ENCODE measurements at regions not wholly inside any gene's neighbourhood (a gene's known extent, or its start where the extent isn't known, plus 50 kb on each side); places are given as distances from the start of the nearest gene placed in this dataset.

DNA sequence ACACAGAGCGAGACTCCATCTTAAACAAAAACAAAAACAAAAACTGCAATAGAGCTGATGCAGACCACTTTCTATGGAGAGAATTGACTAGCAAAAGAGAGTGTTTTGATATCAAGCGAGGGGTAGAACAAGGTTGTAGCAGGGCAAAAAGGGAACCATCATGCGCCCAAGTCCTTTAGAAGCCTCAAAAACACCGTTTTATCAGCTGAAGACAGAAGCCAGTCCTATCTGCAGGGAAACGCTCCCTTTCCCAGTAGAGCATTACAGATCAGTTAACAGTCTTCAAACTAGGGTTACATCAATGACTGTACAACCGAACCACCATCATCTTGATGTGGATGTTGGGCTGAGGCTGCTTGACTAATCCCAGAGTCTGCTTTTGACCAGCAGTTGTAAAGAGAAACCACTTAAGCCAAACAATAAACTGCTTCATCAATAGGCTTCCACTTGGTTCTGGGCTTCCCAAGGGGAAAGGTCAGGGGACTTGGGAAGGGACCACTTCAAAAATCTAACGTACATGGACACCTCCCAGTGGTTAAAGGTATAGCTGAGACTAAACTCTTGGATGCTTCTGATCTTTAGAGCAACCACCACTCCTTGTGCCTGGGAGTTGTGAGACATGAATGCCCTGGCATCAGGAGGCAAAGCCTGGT is 59.6 kb upstream of the SPDEF start:
- ATAC-seq (no peak), DNase-seq (no peak)
- no peak overlapping the region for H3K4me3 Mint-ChIP-seq
- H3K27me3 Mint-ChIP-seq: no peaks in the 10 kb centered on the region
- no peaks in the 10 kb centered on the region for H3K9me3 ChIP-seq (ENCODE audit: control insufficient read depth, low read length, poor library complexity, severe bottlenecking)
- H3K4me1 Mint-ChIP-seq: peaks cover 19% of the 10 kb centered on the region
- H3K36me3 Mint-ChIP-seq (ENCODE audit: low read depth): peaks cover 8% of the 10 kb centered on the region
- H3K27ac Mint-ChIP-seq: peak overlapping the region; percentile 14

DNA sequence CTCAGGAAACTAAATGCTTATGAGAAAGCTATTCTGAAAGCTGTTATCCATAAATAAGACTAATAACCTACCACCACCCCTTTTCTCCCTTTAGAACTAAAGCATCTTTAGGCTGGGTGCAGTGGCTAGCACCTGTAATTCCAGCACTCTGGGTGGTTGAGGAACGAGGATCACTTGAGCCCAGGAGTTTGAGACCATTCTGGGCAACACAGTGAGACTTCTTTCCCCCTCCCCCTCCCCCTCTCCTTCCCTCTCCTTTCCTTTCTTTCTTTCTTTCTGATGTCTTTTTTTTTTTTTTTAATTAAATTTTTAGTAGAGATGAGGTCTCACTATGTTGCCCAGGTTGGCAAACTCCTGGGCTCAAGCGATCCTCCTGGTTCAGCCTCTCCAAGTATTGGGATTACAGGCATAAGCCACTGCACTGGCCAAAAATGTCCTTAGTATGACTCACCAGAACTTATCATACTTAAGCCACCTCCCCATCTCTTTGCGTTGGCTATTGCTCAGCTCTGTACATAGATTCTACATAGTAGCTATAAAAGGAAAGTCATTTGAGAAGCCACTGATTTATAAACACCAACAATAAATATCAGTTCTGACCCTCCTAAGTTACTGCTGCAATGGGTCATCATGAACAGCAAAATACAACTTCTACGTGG is 54.8 kb upstream of the SPDEF start:
- H3K4me3 Mint-ChIP-seq: no peak overlapping the region
- H3K4me1 Mint-ChIP-seq: peaks cover 6% of the 10 kb centered on the region
- no peaks in the 10 kb centered on the region for H3K36me3 Mint-ChIP-seq (ENCODE audit: low read depth)
- peak overlapping the region; percentile 51 for H3K27ac Mint-ChIP-seq
- DNase-seq: no peak
- H3K9me3 ChIP-seq (ENCODE audit: control insufficient read depth, low read length, poor library complexity, severe bottlenecking): no peaks in the 10 kb centered on the region
- H3K27me3 Mint-ChIP-seq: no peaks in the 10 kb centered on the region
- no peak for ATAC-seq

DNA sequence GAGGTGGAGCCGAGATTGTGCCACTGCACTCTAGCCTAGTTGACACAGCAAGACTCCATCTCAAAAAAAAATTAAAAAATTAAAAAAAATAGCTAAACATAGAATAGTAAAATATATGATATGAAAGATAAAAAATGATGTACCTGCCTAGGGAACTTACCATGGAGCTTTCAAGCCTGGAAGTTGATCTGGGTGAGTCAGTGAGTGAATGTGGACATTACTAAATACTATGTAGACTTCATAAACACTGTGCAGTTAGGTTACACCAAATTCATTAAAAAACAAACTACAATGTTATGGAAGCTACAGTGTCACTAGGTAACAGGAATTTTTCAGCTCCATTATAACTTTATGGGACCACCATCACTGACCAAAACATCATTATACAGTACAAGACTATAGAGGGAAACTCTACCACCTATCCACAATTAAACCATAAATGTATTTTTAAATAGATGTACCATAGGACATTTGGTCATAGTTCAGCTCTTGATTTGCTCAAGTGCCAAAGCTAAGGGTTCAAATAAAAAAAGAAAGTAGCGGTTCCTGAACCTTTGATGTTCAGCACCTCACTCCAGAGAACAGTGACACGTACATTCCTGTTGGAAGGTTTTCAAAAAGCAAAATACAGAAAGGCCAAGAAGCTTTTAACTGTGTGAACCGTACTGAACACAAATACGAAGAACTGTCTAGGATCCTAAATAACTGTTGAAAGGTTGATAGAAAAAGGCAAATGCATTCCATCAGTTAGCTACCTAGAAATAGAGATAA is 52.4 kb upstream of the SPDEF start:
- ATAC-seq (no peak), DNase-seq (no peak)
- H3K4me1 Mint-ChIP-seq: peaks cover 9% of the 10 kb centered on the region
- no peak overlapping the region for H3K4me3 Mint-ChIP-seq
- no peaks in the 10 kb centered on the region for H3K9me3 ChIP-seq (ENCODE audit: control insufficient read depth, low read length, poor library complexity, severe bottlenecking)
- no peak overlapping the region for H3K27ac Mint-ChIP-seq
- peaks cover 2% of the 10 kb centered on the region for H3K36me3 Mint-ChIP-seq (ENCODE audit: low read depth)
- H3K27me3 Mint-ChIP-seq: no peaks in the 10 kb centered on the region

DNA sequence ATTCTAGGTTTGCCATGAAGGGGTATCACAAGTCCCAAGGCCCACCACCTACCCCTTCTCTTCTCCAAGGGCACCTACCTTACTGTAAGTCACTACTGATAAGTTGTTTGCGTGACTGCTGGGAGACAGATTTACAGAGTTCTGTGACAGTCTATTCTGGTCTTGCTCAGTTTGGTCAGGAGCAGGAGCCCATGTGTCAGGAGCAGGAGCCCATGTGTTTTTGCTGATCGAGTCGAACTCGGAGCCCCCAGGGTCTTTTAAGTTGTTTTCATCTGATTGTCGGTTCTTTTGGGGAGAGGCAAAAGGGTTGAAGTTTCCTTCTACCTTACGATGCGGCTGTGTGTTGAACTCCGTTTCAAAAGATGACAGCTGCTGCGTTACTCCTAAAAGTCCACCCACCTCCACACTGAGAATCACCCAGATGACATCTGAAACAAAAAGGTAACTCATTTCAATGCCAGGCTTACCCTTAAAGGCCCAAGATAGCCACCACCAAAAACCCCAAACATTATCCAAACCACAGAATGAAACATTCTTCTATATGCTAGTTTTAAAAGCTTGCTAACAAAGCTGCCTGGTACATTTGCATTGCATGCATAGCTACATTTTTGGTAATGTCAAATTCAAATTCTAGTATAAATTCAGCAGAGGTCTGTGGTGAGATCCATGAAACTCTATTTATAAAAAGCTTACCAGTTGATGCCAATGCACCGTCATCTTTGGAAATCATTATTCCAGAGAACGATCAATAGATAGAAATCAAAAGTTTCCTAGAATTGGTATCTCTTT is 50.5 kb upstream of the SPDEF start:
- Mint-ChIP-seq H3K27ac (no peak overlapping the region), H3K4me1 (peaks cover 12% of the 10 kb centered on the region), H3K27me3 (no peaks in the 10 kb centered on the region), H3K4me3 (no peak overlapping the region), H3K36me3 (ENCODE audit: low read depth) (peaks cover 2% of the 10 kb centered on the region)
- no peaks in the 10 kb centered on the region for H3K9me3 ChIP-seq (ENCODE audit: control insufficient read depth, low read length, poor library complexity, severe bottlenecking)
- no peak for ATAC-seq
- DNase-seq: no peak
